Mesendoderm (in vitro differentiated cells): ENCODE measurements at regions not wholly inside any gene's neighbourhood (a gene's known extent, or its start where the extent isn't known, plus 50 kb on each side); places are given as distances from the start of the nearest gene placed in this dataset.

Experiments
- DNase-seq: peaks from one replicate; pipeline ENCODE4 v3.0.0; 2013
- H2AK5ac ChIP-seq: 2 replicates; pipeline ENCODE4 v1.6.1; 2013; ENCODE audit warnings: low read length, inconsistent platforms
- H2BK120ac ChIP-seq: 2 replicates; pipeline ENCODE4 v1.6.1; 2013; ENCODE audit warnings: low read depth, mild to moderate bottlenecking, low read length, moderate library complexity, mixed read lengths
- H2BK15ac ChIP-seq: replicated peaks from 2 replicates; pipeline ENCODE4 v1.6.1; 2013; ENCODE audit warnings: low read depth, mild to moderate bottlenecking, moderate library complexity
- H2BK5ac ChIP-seq: 2 replicates; pipeline ENCODE4 v1.6.1; 2013; ENCODE audit warnings: low read length, inconsistent platforms
- H3K18ac ChIP-seq: 2 replicates; pipeline ENCODE4 v1.6.1; 2013; ENCODE audit warnings: mild to moderate bottlenecking, low read length, mixed read lengths
- H3K23ac ChIP-seq: one replicate; pipeline ENCODE4 v1.6.1; 2013; ENCODE audit warnings: low read length
- H3K27ac ChIP-seq: 2 replicates; pipeline ENCODE4 v1.5.1; 2013; ENCODE audit warnings: low read depth, mild to moderate bottlenecking, inconsistent platforms, low read length, moderate library complexity
- H3K27me3 ChIP-seq: 2 replicates; pipeline ENCODE4 v1.6.1; 2013; ENCODE audit warnings: low read length, control low read depth, mild to moderate bottlenecking, inconsistent platforms; ENCODE audit not compliant: insufficient read depth, poor library complexity
- H3K36me3 ChIP-seq: 2 replicates; pipeline ENCODE4 v1.6.1; 2013; ENCODE audit warnings: low read length, inconsistent platforms; ENCODE audit not compliant: control insufficient read depth, insufficient read depth
- H3K4ac ChIP-seq: one replicate; pipeline ENCODE4 v1.6.1; 2013; ENCODE audit warnings: low read depth, mild to moderate bottlenecking, low read length, moderate library complexity
- H3K4me1 ChIP-seq: 2 replicates; pipeline ENCODE4 v1.6.1; 2013; ENCODE audit warnings: low read depth, low read length, inconsistent platforms; ENCODE audit not compliant: control insufficient read depth
- H3K4me2 ChIP-seq: 2 replicates; pipeline ENCODE4 v1.6.1; 2013; ENCODE audit warnings: low read length
- H3K4me3 ChIP-seq: 2 replicates; pipeline ENCODE4 v1.5.1; 2013; ENCODE audit warnings: mild to moderate bottlenecking, low read length
- H3K56ac ChIP-seq: one replicate; pipeline ENCODE4 v1.6.1; 2013; ENCODE audit warnings: low read length
- H3K79me1 ChIP-seq: 2 replicates; pipeline ENCODE4 v1.6.1; 2013; ENCODE audit warnings: low read length, inconsistent platforms
- H3K79me2 ChIP-seq: 2 replicates; pipeline ENCODE4 v1.6.1; 2013; ENCODE audit warnings: mild to moderate bottlenecking, low read length; ENCODE audit not compliant: control insufficient read depth, insufficient read depth
- H3K9ac ChIP-seq: 2 replicates; pipeline ENCODE4 v1.6.1; 2013; ENCODE audit warnings: low read length, inconsistent platforms
- H4K5ac ChIP-seq: one replicate; pipeline ENCODE4 v1.6.1; 2013; ENCODE audit warnings: low read length
- H4K8ac ChIP-seq: one replicate; pipeline ENCODE4 v1.6.1; 2013; ENCODE audit warnings: low read depth, mild to moderate bottlenecking, control low read depth, low read length, moderate library complexity
- WGBS: extraction: QIAGEN DNeasy Blood & Tissue Kit; methylation state at CpG from one replicate; pipeline ENCODE4 v1.1.7; 2013; ENCODE audit warnings: low lambda C conversion rate, missing lambda C conversion rate; ENCODE audit not compliant: insufficient coverage; ENCODE audit errors: extremely low coverage; 5-methylcytosine and 5-hydroxymethylcytosine counted together

- no peak for DNase-seq
- no peak overlapping the region for H2BK120ac ChIP-seq
- no peak overlapping the region for H3K18ac ChIP-seq
Observed at GRCh38 chr1:68551459-68551858, 54.6 kb upstream of the DEPDC1 start.

DNA sequence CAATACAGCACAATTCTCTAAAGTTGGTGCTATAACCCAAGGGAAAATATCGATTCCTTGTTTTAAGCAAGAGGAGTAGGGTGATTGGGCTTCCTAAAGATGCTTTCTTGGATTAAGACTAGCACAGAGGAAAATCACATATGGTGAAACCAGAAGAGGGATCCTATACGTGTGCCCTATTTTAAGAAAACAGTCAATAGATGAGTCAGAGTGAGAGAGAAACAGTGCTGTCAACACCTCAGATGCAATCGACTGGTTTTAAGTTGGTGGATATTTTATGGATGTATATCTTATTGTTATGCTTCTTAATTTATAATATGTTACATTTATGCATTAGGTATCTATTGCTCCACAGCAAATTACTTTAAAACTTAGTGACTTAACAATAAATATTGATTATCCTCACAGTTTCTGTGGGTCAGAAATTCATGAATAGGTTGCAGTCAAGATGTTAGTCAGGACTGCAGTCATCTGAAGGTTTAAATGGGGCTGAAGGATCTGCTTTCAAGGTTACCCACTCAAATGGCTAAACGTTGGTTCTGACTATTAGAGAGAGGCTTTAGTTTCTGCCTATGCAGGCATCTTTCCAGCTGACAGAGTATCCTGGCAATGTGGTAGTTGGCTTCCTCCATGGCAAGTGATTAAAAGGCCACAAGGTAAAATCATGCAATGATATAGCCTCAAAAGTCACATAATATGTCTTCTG is 61.6 kb upstream of the DEPDC1 start:
- Histone ChIP-seq H3K23ac (no peak overlapping the region), H3K4me1 (no peaks in the 10 kb centered on the region), H2BK120ac (no peak overlapping the region), H3K4me2 (no peak overlapping the region), H3K36me3 (no peaks in the 10 kb centered on the region), H3K9ac (no peak overlapping the region), H3K27ac (no peak overlapping the region), H3K4ac (no peak overlapping the region), H3K79me2 (no peaks in the 10 kb centered on the region), H4K5ac (no peak overlapping the region), H3K27me3 (no peaks in the 10 kb centered on the region), H2BK5ac (no peak overlapping the region), H2AK5ac (no peak overlapping the region), H3K4me3 (no peak overlapping the region), H3K79me1 (no peaks in the 10 kb centered on the region), H3K18ac (no peak overlapping the region), H4K8ac (no peak overlapping the region), H3K56ac (no peak overlapping the region), H2BK15ac (no peak overlapping the region)
- WGBS: no CpG with 5 or more reads among the region's 4 CpGs
- DNase-seq: no peak

More at GRCh38 chr1:68551459-68551858, 54.6 kb upstream of the DEPDC1 start:
- H3K27ac ChIP-seq: no peak overlapping the region
- H3K4ac ChIP-seq: no peak overlapping the region
- no peak overlapping the region for H3K9ac ChIP-seq
- no peak overlapping the region for H3K56ac ChIP-seq
- H2BK15ac ChIP-seq: no peak overlapping the region
- no peaks in the 10 kb centered on the region for H3K79me1 ChIP-seq
- H3K4me2 ChIP-seq: no peak overlapping the region
- H2AK5ac ChIP-seq: no peak overlapping the region
- no peak overlapping the region for H3K4me3 ChIP-seq
- H4K5ac ChIP-seq: no peak overlapping the region
- no peaks in the 10 kb centered on the region for H3K4me1 ChIP-seq
- no peak overlapping the region for H2BK5ac ChIP-seq
- no peak overlapping the region for H3K23ac ChIP-seq
- no peaks in the 10 kb centered on the region for H3K27me3 ChIP-seq
- H4K8ac ChIP-seq: no peak overlapping the region
- H3K79me2 ChIP-seq: no peaks in the 10 kb centered on the region
- no peaks in the 10 kb centered on the region for H3K36me3 ChIP-seq

DNA sequence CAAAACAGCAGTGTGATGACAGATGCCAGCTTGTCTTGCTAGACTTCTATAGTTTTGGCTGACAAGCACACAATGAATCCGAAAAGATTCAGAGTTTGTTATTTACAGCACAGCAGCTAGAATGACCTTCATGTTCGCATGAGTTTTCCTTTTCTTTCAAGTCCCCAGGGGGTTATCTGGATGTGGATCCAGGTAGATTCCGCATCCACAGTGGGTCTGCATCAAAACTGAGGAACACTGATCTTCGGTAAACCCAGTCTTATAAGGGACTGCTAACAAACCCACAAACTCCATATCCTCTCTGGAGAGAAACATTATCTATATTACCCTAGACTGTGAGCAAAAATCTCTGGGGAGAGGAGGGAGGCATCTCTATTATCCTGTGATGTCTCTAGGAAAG is 69.0 kb upstream of the DEPDC1 start:
- H2BK5ac ChIP-seq: no peak overlapping the region
- no peak overlapping the region for H2BK120ac ChIP-seq
- H3K4ac ChIP-seq: no peak overlapping the region
- H3K27me3 ChIP-seq: no peaks in the 10 kb centered on the region
- no peak overlapping the region for H2AK5ac ChIP-seq
- H3K4me1 ChIP-seq: no peaks in the 10 kb centered on the region
- H3K79me1 ChIP-seq: no peaks in the 10 kb centered on the region
- H3K9ac ChIP-seq: no peak overlapping the region
- WGBS: no CpG with 5 or more reads among the region's 4 CpGs
- no peak overlapping the region for H3K27ac ChIP-seq
- no peak overlapping the region for H3K56ac ChIP-seq
- no peak overlapping the region for H2BK15ac ChIP-seq
- H3K18ac ChIP-seq: no peak overlapping the region
- H4K5ac ChIP-seq: no peak overlapping the region
- H3K4me3 ChIP-seq: no peak overlapping the region
- peak; percentile 70 for DNase-seq
- H3K4me2 ChIP-seq: no peak overlapping the region
- no peaks in the 10 kb centered on the region for H3K79me2 ChIP-seq
- no peak overlapping the region for H4K8ac ChIP-seq
- no peaks in the 10 kb centered on the region for H3K36me3 ChIP-seq
- H3K23ac ChIP-seq: no peak overlapping the region

GRCh38 chr1:68570871-68571270 is 74.0 kb upstream of the DEPDC1 start:
- Histone ChIP-seq H3K4me3 (no peak overlapping the region), H3K27me3 (no peaks in the 10 kb centered on the region)

GRCh38 chr1:68571454-68572235 is 74.8 kb upstream of the DEPDC1 start:
- no peak overlapping the region for H3K56ac ChIP-seq
- DNase-seq: no peak
- no CpG with 5 or more reads among the region's 1 CpG for WGBS

More at GRCh38 chr1:68570871-68571270, 74.0 kb upstream of the DEPDC1 start:
- Histone ChIP-seq H3K9ac (no peak overlapping the region), H4K5ac (no peak overlapping the region), H3K36me3 (no peaks in the 10 kb centered on the region), H3K18ac (no peak overlapping the region), H3K79me2 (no peaks in the 10 kb centered on the region), H4K8ac (no peak overlapping the region), H3K79me1 (no peaks in the 10 kb centered on the region), H3K23ac (no peak overlapping the region), H2BK120ac (no peak overlapping the region), H3K4ac (no peak overlapping the region), H2BK5ac (no peak overlapping the region), H3K4me2 (no peak overlapping the region), H3K56ac (no peak overlapping the region), H3K4me1 (no peaks in the 10 kb centered on the region), H2AK5ac (no peak overlapping the region), H3K27ac (no peak overlapping the region), H2BK15ac (no peak overlapping the region)
- DNase-seq: no peak
- WGBS: no CpG with 5 or more reads among the region's 3 CpGs

More at GRCh38 chr1:68571454-68572235, 74.8 kb upstream of the DEPDC1 start:
- Histone ChIP-seq H3K4me3 (no peak overlapping the region), H3K18ac (no peak overlapping the region), H2AK5ac (no peak overlapping the region), H2BK120ac (no peak overlapping the region), H4K8ac (no peak overlapping the region), H3K4me1 (no peaks in the 10 kb centered on the region), H3K27ac (no peak overlapping the region), H3K23ac (no peak overlapping the region), H3K27me3 (no peaks in the 10 kb centered on the region), H3K79me1 (no peaks in the 10 kb centered on the region), H3K79me2 (no peaks in the 10 kb centered on the region), H2BK15ac (no peak overlapping the region), H3K4me2 (no peak overlapping the region), H4K5ac (no peak overlapping the region), H2BK5ac (no peak overlapping the region), H3K9ac (no peak overlapping the region), H3K36me3 (no peaks in the 10 kb centered on the region), H3K4ac (no peak overlapping the region)
